ENCODE measurements at regions not wholly inside any gene's neighbourhood (a gene's known extent, or its start where the extent isn't known, plus 50 kb on each side); places are given as distances from the start of the nearest gene placed in this dataset.

DNA sequence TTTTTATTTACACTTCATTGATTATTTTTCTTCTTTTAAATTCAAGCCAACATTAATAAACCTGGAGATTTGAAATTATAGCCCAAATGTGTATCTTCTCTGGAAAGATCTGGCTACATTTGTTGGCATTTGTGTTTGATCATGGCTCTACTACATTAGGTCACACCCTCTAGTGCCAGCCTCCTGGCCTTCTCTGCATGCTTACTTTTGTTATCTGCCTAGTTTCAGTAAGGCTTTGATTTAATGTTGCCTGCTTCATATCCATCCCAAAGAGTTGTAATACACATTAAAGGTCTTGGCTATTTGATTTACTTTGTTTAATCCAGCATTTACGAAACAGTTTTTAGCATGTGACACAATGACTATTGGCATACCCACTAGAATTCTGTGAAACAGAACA lies 224.5 kb downstream of the TRAM1L1 start:
- TF ChIP-seq, protein P1, sequence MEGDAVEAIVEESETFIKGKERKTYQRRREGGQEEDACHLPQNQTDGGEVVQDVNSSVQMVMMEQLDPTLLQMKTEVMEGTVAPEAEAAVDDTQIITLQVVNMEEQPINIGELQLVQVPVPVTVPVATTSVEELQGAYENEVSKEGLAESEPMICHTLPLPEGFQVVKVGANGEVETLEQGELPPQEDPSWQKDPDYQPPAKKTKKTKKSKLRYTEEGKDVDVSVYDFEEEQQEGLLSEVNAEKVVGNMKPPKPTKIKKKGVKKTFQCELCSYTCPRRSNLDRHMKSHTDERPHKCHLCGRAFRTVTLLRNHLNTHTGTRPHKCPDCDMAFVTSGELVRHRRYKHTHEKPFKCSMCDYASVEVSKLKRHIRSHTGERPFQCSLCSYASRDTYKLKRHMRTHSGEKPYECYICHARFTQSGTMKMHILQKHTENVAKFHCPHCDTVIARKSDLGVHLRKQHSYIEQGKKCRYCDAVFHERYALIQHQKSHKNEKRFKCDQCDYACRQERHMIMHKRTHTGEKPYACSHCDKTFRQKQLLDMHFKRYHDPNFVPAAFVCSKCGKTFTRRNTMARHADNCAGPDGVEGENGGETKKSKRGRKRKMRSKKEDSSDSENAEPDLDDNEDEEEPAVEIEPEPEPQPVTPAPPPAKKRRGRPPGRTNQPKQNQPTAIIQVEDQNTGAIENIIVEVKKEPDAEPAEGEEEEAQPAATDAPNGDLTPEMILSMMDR (conservative IDR thresholded peaks at IDR 0.05 in 1 of 2, IDR thresholded peaks at IDR 0.05 in 1 of 2; ENCODE audit: extremely low read depth in 1 of 2, insufficient read depth in 1 of 2, low read depth in 1 of 2, low read length in 2 of 2), result no peak
- TF ChIP-seq EZH2 (IDR thresholded peaks at IDR 0.05; ENCODE audit: borderline replicate concordance, low read length), result no peak

Data from mammary epithelial cell (primary cell).